ENCODE measurements at regions not wholly inside any gene's neighbourhood (a gene's known extent, or its start where the extent isn't known, plus 50 kb on each side); places are given as distances from the start of the nearest gene placed in this dataset.

DNA sequence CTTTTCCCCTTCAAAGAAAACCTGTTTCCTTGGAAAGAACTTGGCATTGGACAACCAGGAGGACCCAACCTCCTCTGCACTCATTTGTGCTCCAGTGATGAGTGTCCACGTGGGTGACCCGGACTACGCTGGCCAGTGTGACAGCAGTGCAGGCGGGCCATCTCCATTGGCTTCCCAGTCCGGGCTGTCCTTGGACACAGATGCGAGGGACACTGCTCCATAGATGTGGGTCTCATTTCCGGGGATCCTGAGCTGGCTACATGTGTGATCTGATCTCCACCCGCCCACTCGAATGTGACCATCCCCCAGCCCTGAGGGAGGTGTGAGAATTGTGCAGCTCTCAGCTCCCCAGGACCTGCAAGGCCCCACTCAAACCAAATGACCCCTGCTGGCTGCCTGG lies 836.6 kb upstream of the TMEM132C start:
- Histone ChIP-seq H3K79me2 (ENCODE audit: low read length) (no peaks in the 10 kb centered on the region), H4K20me1 (ENCODE audit: low read length) (no peaks in the 10 kb centered on the region), H3K9me2 (replicated peaks; ENCODE audit: low read length) (no peaks in the 10 kb centered on the region), H3K9ac (ENCODE audit: low read length) (no peak overlapping the region), H3K4me2 (ENCODE audit: low read length) (0 out of 2 replicates have a peak overlapping the region, but pooled peaks have one; percentile 14), H3K27ac (ENCODE audit: low read length) (no peak overlapping the region), H3K4me3 (ENCODE audit: low read length) (no peak overlapping the region), H2AFZ (ENCODE audit: low read length) (no peak overlapping the region), H3F3A (ENCODE audit: low read length, unreplicated experiment) (no peaks in the 10 kb centered on the region), H3K27me3 (ENCODE audit: low read length) (peaks cover 48% of the 10 kb centered on the region), H3K36me3 (ENCODE audit: low read depth, low read length) (no peaks in the 10 kb centered on the region), H3K4me1 (ENCODE audit: insufficient read depth, low read length) (no peaks in the 10 kb centered on the region; the same call in 1 of the 2 replicates), H3K9me3 (ENCODE audit: low read length) (no peaks in the 10 kb centered on the region)
- intact Hi-C loops (cut with micrococcal nuclease), result no loop called here
- DNase-seq (no peak), ATAC-seq (no peak; the same call in 1 of the 2 replicates)
- ChIA-PET CTCF (no interaction called here), POLR2A (ENCODE audit: unreplicated experiment) (no interaction called here)
- TF ChIP-seq, protein P1, sequence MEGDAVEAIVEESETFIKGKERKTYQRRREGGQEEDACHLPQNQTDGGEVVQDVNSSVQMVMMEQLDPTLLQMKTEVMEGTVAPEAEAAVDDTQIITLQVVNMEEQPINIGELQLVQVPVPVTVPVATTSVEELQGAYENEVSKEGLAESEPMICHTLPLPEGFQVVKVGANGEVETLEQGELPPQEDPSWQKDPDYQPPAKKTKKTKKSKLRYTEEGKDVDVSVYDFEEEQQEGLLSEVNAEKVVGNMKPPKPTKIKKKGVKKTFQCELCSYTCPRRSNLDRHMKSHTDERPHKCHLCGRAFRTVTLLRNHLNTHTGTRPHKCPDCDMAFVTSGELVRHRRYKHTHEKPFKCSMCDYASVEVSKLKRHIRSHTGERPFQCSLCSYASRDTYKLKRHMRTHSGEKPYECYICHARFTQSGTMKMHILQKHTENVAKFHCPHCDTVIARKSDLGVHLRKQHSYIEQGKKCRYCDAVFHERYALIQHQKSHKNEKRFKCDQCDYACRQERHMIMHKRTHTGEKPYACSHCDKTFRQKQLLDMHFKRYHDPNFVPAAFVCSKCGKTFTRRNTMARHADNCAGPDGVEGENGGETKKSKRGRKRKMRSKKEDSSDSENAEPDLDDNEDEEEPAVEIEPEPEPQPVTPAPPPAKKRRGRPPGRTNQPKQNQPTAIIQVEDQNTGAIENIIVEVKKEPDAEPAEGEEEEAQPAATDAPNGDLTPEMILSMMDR (conservative IDR thresholded peaks at IDR 0.05; ENCODE audit: low read depth, low read length), result no peak
- TF ChIP-seq EZH2phosphoT487 (IDR thresholded peaks at IDR 0.05; ENCODE audit: borderline replicate concordance, low read length), result no peak
- TF ChIP-seq EZH2 (IDR thresholded peaks at IDR 0.05; ENCODE audit: low read length, unreplicated experiment), result no peak
- BruUV-seq (replicated peaks), result no TSS peak

DNA sequence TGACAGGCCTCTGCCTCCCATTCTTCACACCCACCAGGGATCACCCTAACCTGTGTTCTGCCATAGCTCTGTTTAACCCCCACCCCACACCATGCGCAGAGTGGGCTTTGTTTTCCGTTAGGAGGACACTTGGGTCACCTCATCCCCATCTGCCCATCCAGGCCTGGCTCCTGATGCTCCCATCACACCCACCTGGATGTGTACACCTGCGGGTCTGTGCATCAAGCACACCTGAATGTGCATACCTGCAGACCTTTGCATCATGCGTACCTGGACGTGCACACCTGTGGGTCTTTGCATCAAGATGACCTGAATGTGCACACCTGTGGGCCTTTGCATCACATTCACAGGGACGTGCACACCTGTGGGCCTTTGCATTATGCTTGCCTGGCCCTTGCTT lies 835.8 kb upstream of the TMEM132C start:
- DNase-seq (no peak), ATAC-seq (no peak)
- Histone ChIP-seq H3F3A (ENCODE audit: low read length, unreplicated experiment) (no peaks in the 10 kb centered on the region), H3K79me2 (ENCODE audit: low read length) (no peaks in the 10 kb centered on the region), H3K4me3 (ENCODE audit: low read length) (no peak overlapping the region), H2AFZ (ENCODE audit: low read length) (no peak overlapping the region), H3K9me3 (ENCODE audit: low read length) (no peaks in the 10 kb centered on the region), H4K20me1 (ENCODE audit: low read length) (no peaks in the 10 kb centered on the region), H3K36me3 (ENCODE audit: low read depth, low read length) (no peaks in the 10 kb centered on the region), H3K27ac (ENCODE audit: low read length) (no peak overlapping the region), H3K4me2 (ENCODE audit: low read length) (no peak overlapping the region), H3K4me1 (ENCODE audit: insufficient read depth, low read length) (no peaks in the 10 kb centered on the region; the same call in 1 of the 2 replicates), H3K9me2 (replicated peaks; ENCODE audit: low read length) (no peaks in the 10 kb centered on the region), H3K27me3 (ENCODE audit: low read length) (peaks cover 55% of the 10 kb centered on the region), H3K9ac (ENCODE audit: low read length) (no peak overlapping the region)
- POLR2A ChIA-PET (ENCODE audit: unreplicated experiment), result no interaction called here
- CTCF ChIA-PET, result no interaction called here
- BruUV-seq (replicated peaks), result no TSS peak
- intact Hi-C loops (cut with micrococcal nuclease), result no loop called here
- TF ChIP-seq, protein P1 (conservative IDR thresholded peaks at IDR 0.05; ENCODE audit: low read depth, low read length), result no peak
- no peak for TF ChIP-seq EZH2 (IDR thresholded peaks at IDR 0.05; ENCODE audit: low read length, unreplicated experiment)
- no peak for TF ChIP-seq EZH2phosphoT487 (IDR thresholded peaks at IDR 0.05; ENCODE audit: borderline replicate concordance, low read length)

DNA sequence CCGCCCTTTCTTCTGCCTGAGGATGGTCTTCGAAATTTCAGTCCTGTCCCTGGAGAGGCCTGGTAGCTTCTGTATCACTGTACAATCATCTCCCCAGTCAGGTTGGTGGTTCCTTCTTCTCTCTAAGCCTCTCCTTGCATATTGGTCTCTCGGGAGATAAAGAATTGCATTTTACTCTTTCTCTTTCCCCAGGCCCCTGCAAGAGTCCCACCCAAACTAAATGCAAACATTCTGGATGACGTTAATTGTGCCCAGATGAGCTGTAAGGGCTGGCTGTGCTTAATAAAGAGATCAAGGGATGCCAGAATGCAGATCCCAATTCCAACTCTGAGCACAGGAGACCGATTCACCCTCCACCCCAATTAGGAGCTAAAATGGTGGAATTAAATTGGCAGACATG lies 835.4 kb upstream of the TMEM132C start:
- CTCF ChIA-PET, result no interaction called here
- intact Hi-C loops (cut with micrococcal nuclease), result no loop called here
- Histone ChIP-seq H4K20me1 (ENCODE audit: low read length) (no peaks in the 10 kb centered on the region), H2AFZ (ENCODE audit: low read length) (no peak overlapping the region), H3K9ac (ENCODE audit: low read length) (no peak overlapping the region), H3F3A (ENCODE audit: low read length, unreplicated experiment) (no peaks in the 10 kb centered on the region), H3K4me1 (ENCODE audit: insufficient read depth, low read length) (no peaks in the 10 kb centered on the region; the same call in 1 of the 2 replicates), H3K79me2 (ENCODE audit: low read length) (no peaks in the 10 kb centered on the region), H3K4me2 (ENCODE audit: low read length) (no peak overlapping the region), H3K9me3 (ENCODE audit: low read length) (no peaks in the 10 kb centered on the region), H3K9me2 (replicated peaks; ENCODE audit: low read length) (no peaks in the 10 kb centered on the region), H3K27me3 (ENCODE audit: low read length) (peaks cover 55% of the 10 kb centered on the region), H3K4me3 (ENCODE audit: low read length) (no peak overlapping the region), H3K27ac (ENCODE audit: low read length) (no peak overlapping the region), H3K36me3 (ENCODE audit: low read depth, low read length) (no peaks in the 10 kb centered on the region)
- ATAC-seq (no peak), DNase-seq (no peak)
- POLR2A ChIA-PET (ENCODE audit: unreplicated experiment), result no interaction called here
- TF ChIP-seq, protein P1 (conservative IDR thresholded peaks at IDR 0.05; ENCODE audit: low read depth, low read length), result no peak
- TF ChIP-seq EZH2 (IDR thresholded peaks at IDR 0.05; ENCODE audit: low read length, unreplicated experiment) (no peak), EZH2phosphoT487 (IDR thresholded peaks at IDR 0.05; ENCODE audit: borderline replicate concordance, low read length) (no peak)
- no TSS peak for BruUV-seq (replicated peaks)

Data from PC-3 (cell line).